Thyroid gland (tissue), 4 donors: ENCODE measurements at regions not wholly inside any gene's neighbourhood (a gene's known extent, or its start where the extent isn't known, plus 50 kb on each side); places are given as distances from the start of the nearest gene placed in this dataset.

Source experiments
- CTCF ChIP-seq, 6 experiments: fragments of 200-600 bp in 3 of 6; fragments of 450-650 bp in 3 of 6; sonication (generic) in 3 of 6; IDR thresholded peaks; one replicate each; pipeline ENCODE4 v1.5.1; 2016 to 2019; ENCODE audit warnings: antibody characterized with exemption in 6 of 6, mild to moderate bottlenecking in 2 of 6, inconsistent platforms in 1 of 6, moderate library complexity in 1 of 6
- POLR2A ChIP-seq, 2 donors: fragments of 450-650 bp; IDR thresholded peaks; one replicate each; pipeline ENCODE4 v1.6.1; 2017; ENCODE audit warnings: antibody characterized with exemption in 2 of 2, mild to moderate bottlenecking in 2 of 2, moderate library complexity in 1 of 2

GRCh38 chr22:25282671-25283561 is 63.5 kb downstream of the CRYBB2 start:
- TF ChIP-seq CTCF (IDR thresholded peaks at IDR 0.05) (no peak), POLR2A (IDR thresholded peaks at IDR 0.05) (no peak)
